ENCODE measurements at regions not wholly inside any gene's neighbourhood (a gene's known extent, or its start where the extent isn't known, plus 50 kb on each side); places are given as distances from the start of the nearest gene placed in this dataset.

GRCh38 chr9:102049586-102050246 lies 311.3 kb upstream of the GRIN3A start:
- TF ChIP-seq, protein P1, sequence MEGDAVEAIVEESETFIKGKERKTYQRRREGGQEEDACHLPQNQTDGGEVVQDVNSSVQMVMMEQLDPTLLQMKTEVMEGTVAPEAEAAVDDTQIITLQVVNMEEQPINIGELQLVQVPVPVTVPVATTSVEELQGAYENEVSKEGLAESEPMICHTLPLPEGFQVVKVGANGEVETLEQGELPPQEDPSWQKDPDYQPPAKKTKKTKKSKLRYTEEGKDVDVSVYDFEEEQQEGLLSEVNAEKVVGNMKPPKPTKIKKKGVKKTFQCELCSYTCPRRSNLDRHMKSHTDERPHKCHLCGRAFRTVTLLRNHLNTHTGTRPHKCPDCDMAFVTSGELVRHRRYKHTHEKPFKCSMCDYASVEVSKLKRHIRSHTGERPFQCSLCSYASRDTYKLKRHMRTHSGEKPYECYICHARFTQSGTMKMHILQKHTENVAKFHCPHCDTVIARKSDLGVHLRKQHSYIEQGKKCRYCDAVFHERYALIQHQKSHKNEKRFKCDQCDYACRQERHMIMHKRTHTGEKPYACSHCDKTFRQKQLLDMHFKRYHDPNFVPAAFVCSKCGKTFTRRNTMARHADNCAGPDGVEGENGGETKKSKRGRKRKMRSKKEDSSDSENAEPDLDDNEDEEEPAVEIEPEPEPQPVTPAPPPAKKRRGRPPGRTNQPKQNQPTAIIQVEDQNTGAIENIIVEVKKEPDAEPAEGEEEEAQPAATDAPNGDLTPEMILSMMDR (IDR thresholded peaks at IDR 0.05; ENCODE audit: low read depth, low read length, poor library complexity, severe bottlenecking), result no peak
- no peak for TF ChIP-seq EZH2phosphoT487 (IDR thresholded peaks at IDR 0.05; ENCODE audit: borderline replicate concordance, low read length)

Data from DOHH2 (cell line).